ENCODE measurements at regions not wholly inside any gene's neighbourhood (a gene's known extent, or its start where the extent isn't known, plus 50 kb on each side); places are given as distances from the start of the nearest gene placed in this dataset.
"Not testable (repeated sequence)": the region's sequence is repeated elsewhere in the genome, so short reads cannot be mapped to it uniquely, and the experiment has no call there.

GRCh38 chr18:10121786-10122515 is 208.1 kb downstream of the VAPA start:
- Mint-ChIP-seq H3K27me3 (peaks cover 3% of the 10 kb centered on the region), H3K36me3 (no peaks in the 10 kb centered on the region), H3K4me1 (no peaks in the 10 kb centered on the region), H3K27ac (no peak overlapping the region), H3K9me3 (peaks cover 2% of the 10 kb centered on the region), H3K4me3 (no peak overlapping the region)
- CTCF ChIA-PET: no interaction called here
- DNase-seq: no peak

GRCh38 chr18:10122988-10123950 is 209.5 kb downstream of the VAPA start:
- H3K9me3 Mint-ChIP-seq: peaks cover 2% of the 10 kb centered on the region
- H3K4me3 Mint-ChIP-seq: no peak overlapping the region
- no peak for DNase-seq
- no peak overlapping the region for H3K27ac Mint-ChIP-seq
- no peaks in the 10 kb centered on the region for H3K4me1 Mint-ChIP-seq
- peaks cover 11% of the 10 kb centered on the region for H3K27me3 Mint-ChIP-seq
- no peaks in the 10 kb centered on the region for H3K36me3 Mint-ChIP-seq
- CTCF ChIA-PET: no interaction called here

- Mint-ChIP-seq H3K9me3 (no peaks in the 10 kb centered on the region), H3K36me3 (no peaks in the 10 kb centered on the region), H3K4me3 (no peak overlapping the region), H3K27ac (no peak overlapping the region), H3K4me1 (no peaks in the 10 kb centered on the region), H3K27me3 (peaks cover 11% of the 10 kb centered on the region)
- no peak for DNase-seq
- CTCF ChIA-PET: no interaction called here
Measured at GRCh38 chr18:10124071-10124470, 210.3 kb downstream of the VAPA start.

- no peak for DNase-seq
- H3K27ac Mint-ChIP-seq: no peak overlapping the region
- H3K36me3 Mint-ChIP-seq: no peaks in the 10 kb centered on the region
- CTCF ChIA-PET: no interaction called here
- H3K9me3 Mint-ChIP-seq: no peaks in the 10 kb centered on the region
- no peak overlapping the region for H3K4me3 Mint-ChIP-seq
- peaks cover 13% of the 10 kb centered on the region for H3K27me3 Mint-ChIP-seq
- no peaks in the 10 kb centered on the region for H3K4me1 Mint-ChIP-seq
Measured at GRCh38 chr18:10124557-10124956, 210.7 kb downstream of the VAPA start.

GRCh38 chr18:10124967-10125366 is 211.2 kb downstream of the VAPA start:
- DNase-seq: no peak
- Mint-ChIP-seq H3K36me3 (no peaks in the 10 kb centered on the region), H3K9me3 (no peaks in the 10 kb centered on the region), H3K27ac (no peak overlapping the region), H3K4me3 (no peak overlapping the region), H3K4me1 (no peaks in the 10 kb centered on the region), H3K27me3 (peaks cover 17% of the 10 kb centered on the region)
- CTCF ChIA-PET: no interaction called here

- Mint-ChIP-seq H3K9me3 (no peaks in the 10 kb centered on the region), H3K36me3 (no peaks in the 10 kb centered on the region)
- CTCF ChIA-PET: no interaction called here
Measured at GRCh38 chr18:10127729-10128128, 213.9 kb downstream of the VAPA start.

GRCh38 chr18:10128921-10129501 is 215.2 kb downstream of the VAPA start:
- Mint-ChIP-seq H3K36me3 (no peaks in the 10 kb centered on the region), H3K4me3 (no peak overlapping the region), H3K27ac (no peak overlapping the region), H3K9me3 (no peaks in the 10 kb centered on the region), H3K27me3 (peaks cover 52% of the 10 kb centered on the region), H3K4me1 (no peaks in the 10 kb centered on the region)
- no peak for DNase-seq
- CTCF ChIA-PET: no interaction called here

More at GRCh38 chr18:10127729-10128128, 213.9 kb downstream of the VAPA start:
- no peaks in the 10 kb centered on the region for H3K4me1 Mint-ChIP-seq
- no peak overlapping the region for H3K4me3 Mint-ChIP-seq
- DNase-seq: no peak
- no peak overlapping the region for H3K27ac Mint-ChIP-seq
- H3K27me3 Mint-ChIP-seq: peaks cover 42% of the 10 kb centered on the region

- CTCF ChIA-PET: no interaction called here
- H3K9me3 Mint-ChIP-seq: no peaks in the 10 kb centered on the region
- no peaks in the 10 kb centered on the region for H3K36me3 Mint-ChIP-seq
- H3K4me1 Mint-ChIP-seq: no peaks in the 10 kb centered on the region
- no peak overlapping the region for H3K27ac Mint-ChIP-seq
- no peak for DNase-seq
- no peak overlapping the region for H3K4me3 Mint-ChIP-seq
- H3K27me3 Mint-ChIP-seq: peaks cover 56% of the 10 kb centered on the region
Measured at GRCh38 chr18:10130606-10131005, 216.8 kb downstream of the VAPA start.

- no peak for DNase-seq
- Mint-ChIP-seq H3K4me1 (no peaks in the 10 kb centered on the region), H3K27ac (no peak overlapping the region), H3K9me3 (no peaks in the 10 kb centered on the region), H3K36me3 (no peaks in the 10 kb centered on the region), H3K27me3 (peaks cover 59% of the 10 kb centered on the region), H3K4me3 (no peak overlapping the region)
- CTCF ChIA-PET: no interaction called here
Measured at GRCh38 chr18:10131081-10131459, 217.3 kb downstream of the VAPA start.

GRCh38 chr18:10131460-10132395 is 217.9 kb downstream of the VAPA start:
- Mint-ChIP-seq H3K36me3 (no peaks in the 10 kb centered on the region), H3K4me1 (no peaks in the 10 kb centered on the region), H3K27ac (no peak overlapping the region), H3K27me3 (peaks cover 61% of the 10 kb centered on the region), H3K4me3 (no peak overlapping the region), H3K9me3 (no peaks in the 10 kb centered on the region)
- CTCF ChIA-PET: no interaction called here
- DNase-seq: no peak

GRCh38 chr18:10133516-10133915 is 219.7 kb downstream of the VAPA start:
- H3K27ac Mint-ChIP-seq: no peak overlapping the region

GRCh38 chr18:10134204-10134603 is 220.4 kb downstream of the VAPA start:
- no peak overlapping the region for H3K4me3 Mint-ChIP-seq
- no peaks in the 10 kb centered on the region for H3K36me3 Mint-ChIP-seq
- no peaks in the 10 kb centered on the region for H3K9me3 Mint-ChIP-seq
- no peak overlapping the region for H3K27ac Mint-ChIP-seq
- CTCF ChIA-PET: no interaction called here
- H3K4me1 Mint-ChIP-seq: no peaks in the 10 kb centered on the region
- no peak for DNase-seq
- peaks cover 59% of the 10 kb centered on the region for H3K27me3 Mint-ChIP-seq

More at GRCh38 chr18:10133516-10133915, 219.7 kb downstream of the VAPA start:
- Mint-ChIP-seq H3K4me1 (no peaks in the 10 kb centered on the region), H3K27me3 (peaks cover 59% of the 10 kb centered on the region), H3K4me3 (no peak overlapping the region), H3K9me3 (no peaks in the 10 kb centered on the region), H3K36me3 (no peaks in the 10 kb centered on the region)
- CTCF ChIA-PET: no interaction called here
- DNase-seq: no peak

GRCh38 chr18:10134749-10135148 is 220.9 kb downstream of the VAPA start:
- H3K27ac Mint-ChIP-seq, H3K36me3 Mint-ChIP-seq, H3K4me1 Mint-ChIP-seq, H3K4me3 Mint-ChIP-seq, CTCF ChIA-PET, H3K9me3 Mint-ChIP-seq, DNase-seq: not testable (repeated sequence)
- H3K27me3 Mint-ChIP-seq: peaks cover 58% of the 10 kb centered on the region
